COLO668 (cell line): ENCODE measurements at regions not wholly inside any gene's neighbourhood (a gene's known extent, or its start where the extent isn't known, plus 50 kb on each side); places are given as distances from the start of the nearest gene placed in this dataset.
"Not testable (repeated sequence)": the region's sequence is repeated elsewhere in the genome, so short reads cannot be mapped to it uniquely, and the experiment has no call there.

ENCODE experiments used
- DNase-seq: peaks from one replicate; lab custom pipeline; 2025; ENCODE audit not compliant: unreplicated experiment; lab: John Stamatoyannopoulos, UW

GRCh38 chr4:155474758-155475157, 98.0 kb upstream of the MAP9 start:
- DNase-seq = no peak

DNA sequence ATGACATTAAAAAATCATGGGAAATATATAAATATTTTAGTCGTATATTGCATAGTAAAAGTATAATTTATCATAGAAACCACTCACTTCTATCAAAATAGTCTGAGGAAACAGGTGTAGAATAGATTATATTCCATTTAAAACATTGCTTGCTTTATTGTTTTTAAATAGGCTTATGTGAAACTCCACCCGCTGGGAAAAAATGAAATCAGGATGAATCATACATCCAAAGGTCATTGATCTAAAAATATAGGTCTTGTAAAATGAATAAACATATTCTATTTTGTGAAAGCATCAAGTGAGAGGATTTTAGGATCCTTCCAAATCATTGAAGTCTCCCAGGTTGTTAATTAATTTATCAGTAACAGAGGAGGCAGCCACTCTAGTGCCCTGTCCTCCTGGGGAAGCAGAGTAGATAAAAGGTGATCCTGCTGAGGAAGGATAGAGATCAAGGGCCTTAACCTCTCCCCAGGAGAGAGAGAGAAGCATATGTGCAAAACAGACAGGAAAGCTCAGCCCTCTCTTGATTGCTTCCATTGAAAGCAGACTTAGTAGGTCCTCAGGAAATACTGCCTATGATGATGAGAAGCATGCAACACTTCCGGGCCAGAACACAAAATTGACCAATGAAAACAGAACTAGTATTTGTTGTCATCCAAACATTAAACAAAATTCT, 96.8 kb upstream of the MAP9 start:
- DNase-seq = no peak

GRCh38 chr4:155468282-155468681, 91.5 kb upstream of the MAP9 start:
- no peak for DNase-seq

GRCh38 chr4:155450676-155451075, 73.9 kb upstream of the MAP9 start:
- no peak for DNase-seq

- DNase-seq = no peak
These were observed 68.5 kb upstream of the MAP9 start for GRCh38 chr4:155445306-155445705.

DNA sequence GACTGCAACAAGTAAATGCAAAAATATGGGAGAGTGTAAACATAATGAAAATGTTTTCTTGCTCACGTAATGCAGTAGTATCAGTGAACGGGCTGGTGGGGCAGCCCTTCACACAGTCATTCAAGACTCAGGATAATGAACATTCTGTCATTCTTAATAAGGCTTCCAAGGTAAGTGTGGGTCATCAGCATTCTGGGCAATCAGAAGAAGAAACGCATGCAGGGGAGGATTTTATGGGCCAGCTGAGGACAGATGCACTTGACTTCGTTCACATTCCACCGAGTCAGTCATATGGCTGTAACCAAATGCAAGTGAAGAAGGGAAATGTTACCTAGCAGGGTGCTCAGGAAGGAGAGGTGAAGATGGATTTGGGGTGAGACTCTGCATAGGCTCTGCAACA, 68.0 kb upstream of the MAP9 start:
- DNase-seq = no peak

GRCh38 chr4:155442267-155443105, 65.7 kb upstream of the MAP9 start:
- peak; percentile 49 for DNase-seq

DNA sequence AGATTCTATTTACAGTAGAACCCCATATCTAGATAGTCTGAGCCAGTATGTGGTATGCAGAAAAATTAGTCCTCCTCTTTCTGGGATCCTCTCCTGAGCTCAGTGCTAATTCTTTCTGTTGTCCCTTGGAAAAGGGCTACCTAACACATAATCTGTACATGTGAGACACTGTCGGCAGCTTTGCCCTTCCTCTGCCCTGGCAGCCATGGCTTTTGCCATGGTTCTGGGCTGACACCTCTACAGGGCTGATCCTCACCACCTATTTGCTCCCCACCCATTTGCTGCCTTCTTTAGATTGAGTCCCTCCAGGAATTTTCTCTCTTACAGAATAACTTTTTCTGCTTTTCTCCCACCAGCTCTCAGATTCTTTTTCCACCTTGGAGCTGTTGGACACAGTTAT, 64.7 kb upstream of the MAP9 start:
- no peak for DNase-seq

DNA sequence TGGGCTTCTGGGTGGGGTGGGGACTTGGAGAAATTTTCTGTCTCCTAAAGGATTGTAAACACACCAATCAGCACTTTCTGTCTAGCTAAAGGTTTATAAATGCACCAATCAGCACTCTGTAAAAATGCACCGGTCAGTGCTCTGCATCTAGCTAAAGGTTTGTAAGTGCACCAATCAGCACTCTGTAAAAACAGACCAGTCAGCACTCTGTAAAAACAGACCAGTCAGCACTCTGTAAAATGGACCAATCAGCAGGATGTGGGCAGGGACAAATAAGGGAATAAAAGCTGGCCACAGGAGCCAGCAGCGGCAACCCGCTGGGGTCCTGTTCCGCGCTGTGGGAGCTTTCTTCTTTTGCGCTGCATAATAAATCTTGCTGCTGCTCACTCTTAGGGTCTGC, 63.0 kb upstream of the MAP9 start:
- DNase-seq = not testable (repeated sequence)

GRCh38 chr4:155434904-155435303, 58.1 kb upstream of the MAP9 start:
- no peak for DNase-seq

DNA sequence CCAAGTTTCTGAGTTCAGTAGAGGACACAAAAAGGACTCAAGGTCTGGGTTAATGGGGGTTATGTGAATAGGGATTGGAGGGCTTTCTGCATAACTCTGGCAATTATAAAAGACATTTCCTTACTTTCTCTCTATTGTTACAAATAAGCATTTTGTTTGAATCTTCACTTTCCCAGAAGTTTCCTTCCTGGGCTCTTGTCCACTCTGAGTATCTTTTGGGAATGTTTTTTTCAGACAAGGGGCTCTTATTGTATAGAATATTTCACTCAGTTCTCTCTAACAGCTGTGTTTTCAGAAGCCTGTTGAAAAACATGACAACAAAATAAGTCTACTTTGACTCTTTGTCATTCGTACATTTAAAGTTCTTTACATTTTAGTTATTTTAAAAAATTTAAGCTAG, 57.6 kb upstream of the MAP9 start:
- no peak for DNase-seq

- DNase-seq = no peak
These were observed 57.0 kb upstream of the MAP9 start for GRCh38 chr4:155433636-155434360.

- no peak for DNase-seq
These were observed 54.4 kb upstream of the MAP9 start for GRCh38 chr4:155430895-155431795.

DNA sequence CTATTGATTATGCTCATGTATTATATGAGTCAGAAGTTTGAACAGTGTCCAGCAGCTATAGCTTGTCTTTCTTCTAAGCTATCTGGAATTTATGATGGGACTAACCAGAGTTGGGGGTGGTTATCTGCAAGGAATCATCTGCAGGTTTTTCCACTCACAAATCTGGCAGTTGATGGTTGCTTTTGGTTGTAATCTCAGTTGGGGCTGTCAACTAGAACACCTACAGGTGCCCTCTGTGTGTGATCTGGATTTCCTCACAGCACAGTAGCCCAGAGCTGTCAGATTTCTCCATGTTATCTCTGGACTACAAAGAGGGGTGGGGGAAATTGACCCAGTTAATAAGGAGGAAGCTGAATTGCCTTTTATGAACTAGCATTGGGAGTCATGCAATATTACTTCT, 51.4 kb upstream of the MAP9 start:
- no peak for DNase-seq

GRCh38 chr4:155426953-155427352, 50.2 kb upstream of the MAP9 start:
- DNase-seq = no peak
